ENCODE measurements at regions not wholly inside any gene's neighbourhood (a gene's known extent, or its start where the extent isn't known, plus 50 kb on each side); places are given as distances from the start of the nearest gene placed in this dataset.

GRCh38 chr14:59133709-59134108 is 54.8 kb upstream of the DAAM1 start (continued):
- no peak for TF ChIP-seq ZNF532 (CRISPR knock-in tag; IDR thresholded peaks at IDR 0.05; ENCODE audit: borderline replicate concordance)

GRCh38 chr14:59134307-59134706 is 54.2 kb upstream of the DAAM1 start:
- TF ChIP-seq RELA (CRISPR knock-in tag; IDR thresholded peaks at IDR 0.05; ENCODE audit: borderline replicate concordance): no peak
- Mint-ChIP-seq H3K36me3 (no peaks in the 10 kb centered on the region), H3K4me1 (no peaks in the 10 kb centered on the region), H3K27me3 (ENCODE audit: low read depth) (no peaks in the 10 kb centered on the region), H3K9me3 (no peaks in the 10 kb centered on the region), H3K27ac (no peak overlapping the region), H3K4me3 (no peak overlapping the region)
- ChIA-PET POLR2A (no interaction called here), CTCF (interaction anchor here (1.4 to 1.5 kb wide), 2 partner anchors 10 to 193 kb away, joined by 4 to 6 read pairs; no protein-coding TSS in a partner anchor)
- no peak for ATAC-seq
- DNase-seq (ENCODE audit: low spot score): no peak

GRCh38 chr14:59137256-59137655 is 51.2 kb upstream of the DAAM1 start:
- H3K36me3 Mint-ChIP-seq: no peaks in the 10 kb centered on the region
- no peak for TF ChIP-seq ZNF671 (CRISPR knock-in tag; IDR thresholded peaks at IDR 0.05)
- no peak for TF ChIP-seq ETV6 (CRISPR knock-in tag; IDR thresholded peaks at IDR 0.05)
- no peak for TF ChIP-seq TEAD4 (CRISPR knock-in tag; IDR thresholded peaks at IDR 0.05)
- TF ChIP-seq ZNF317 (CRISPR knock-in tag; IDR thresholded peaks at IDR 0.05; ENCODE audit: borderline replicate concordance, low read depth): no peak
- TF ChIP-seq ZSCAN18 (CRISPR knock-in tag; IDR thresholded peaks at IDR 0.05): no peak
- no peak for TF ChIP-seq ZNF232 (CRISPR knock-in tag; IDR thresholded peaks at IDR 0.05)
- no peak for TF ChIP-seq ATF1 (CRISPR knock-in tag; IDR thresholded peaks at IDR 0.05)
- no peak for TF ChIP-seq MXD4 (CRISPR knock-in tag; IDR thresholded peaks at IDR 0.05; ENCODE audit: borderline replicate concordance)
- no peak for TF ChIP-seq AFF4 (CRISPR knock-in tag; IDR thresholded peaks at IDR 0.05; ENCODE audit: borderline replicate concordance)
- no peak for TF ChIP-seq IRF1 (CRISPR knock-in tag; IDR thresholded peaks at IDR 0.05)
- TF ChIP-seq ESRRA (CRISPR knock-in tag; IDR thresholded peaks at IDR 0.05; ENCODE audit: borderline replicate concordance): no peak
- no peak for TF ChIP-seq NFE2L1 (CRISPR knock-in tag; IDR thresholded peaks at IDR 0.05)
- no peak for TF ChIP-seq PRDM15 (CRISPR knock-in tag; IDR thresholded peaks at IDR 0.05)
- no peak for TF ChIP-seq ELF4 (CRISPR knock-in tag; IDR thresholded peaks at IDR 0.05; ENCODE audit: low read depth)
- no peak for TF ChIP-seq RELA (CRISPR knock-in tag; IDR thresholded peaks at IDR 0.05; ENCODE audit: borderline replicate concordance)
- TF ChIP-seq CDX4 (CRISPR knock-in tag; IDR thresholded peaks at IDR 0.05; ENCODE audit: borderline replicate concordance): no peak

More at GRCh38 chr14:59137256-59137655, 51.2 kb upstream of the DAAM1 start:
- Mint-ChIP-seq H3K27me3 (ENCODE audit: low read depth) (no peaks in the 10 kb centered on the region), H3K4me1 (no peaks in the 10 kb centered on the region), H3K9me3 (no peaks in the 10 kb centered on the region), H3K27ac (no peak overlapping the region), H3K4me3 (no peak overlapping the region)
- POLR2A ChIA-PET: no interaction called here
- no peak for DNase-seq (ENCODE audit: low spot score)
- CTCF ChIA-PET: no interaction called here
- ATAC-seq: no peak
